Bone marrow (tissue), 2 donors: ENCODE measurements at regions not wholly inside any gene's neighbourhood (a gene's known extent, or its start where the extent isn't known, plus 50 kb on each side); places are given as distances from the start of the nearest gene placed in this dataset.
"Not testable (repeated sequence)": the region's sequence is repeated elsewhere in the genome, so short reads cannot be mapped to it uniquely, and the experiment has no call there.

Source experiments
- DNase-seq, 2 donors: peaks; one replicate each; lab custom pipeline; 2025; lab: John Stamatoyannopoulos, UW

DNA sequence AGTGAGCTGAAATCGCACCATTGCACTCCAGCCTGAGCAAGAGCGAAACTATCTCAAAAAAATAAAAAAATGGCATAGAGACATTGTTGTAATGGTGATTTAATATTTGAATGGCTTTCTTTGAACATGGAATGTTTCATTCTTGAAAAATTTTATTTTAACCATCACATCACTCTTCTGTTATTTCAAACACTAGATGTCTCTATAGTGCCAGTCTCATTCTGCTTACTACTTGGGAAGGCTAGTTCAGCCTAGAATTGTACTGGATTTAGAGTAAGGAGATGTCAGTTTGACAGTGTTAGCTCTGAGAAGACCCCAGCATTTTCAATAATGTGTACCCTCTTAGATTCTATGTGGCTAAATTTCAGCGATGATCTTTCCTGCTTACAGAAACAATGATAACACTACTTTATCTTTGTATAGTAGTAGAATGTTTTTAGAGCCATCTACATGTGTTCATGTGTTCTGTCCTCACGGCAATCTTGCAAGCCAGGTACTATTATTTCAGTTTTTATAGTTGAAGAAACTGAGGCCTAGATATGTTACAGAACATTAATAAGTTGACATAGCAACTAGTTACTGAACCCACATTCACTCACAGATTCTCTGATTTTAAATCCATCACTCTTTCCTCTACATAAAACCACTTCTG is 142.9 kb upstream of the ZSWIM2 start:
- no peak for DNase-seq

DNA sequence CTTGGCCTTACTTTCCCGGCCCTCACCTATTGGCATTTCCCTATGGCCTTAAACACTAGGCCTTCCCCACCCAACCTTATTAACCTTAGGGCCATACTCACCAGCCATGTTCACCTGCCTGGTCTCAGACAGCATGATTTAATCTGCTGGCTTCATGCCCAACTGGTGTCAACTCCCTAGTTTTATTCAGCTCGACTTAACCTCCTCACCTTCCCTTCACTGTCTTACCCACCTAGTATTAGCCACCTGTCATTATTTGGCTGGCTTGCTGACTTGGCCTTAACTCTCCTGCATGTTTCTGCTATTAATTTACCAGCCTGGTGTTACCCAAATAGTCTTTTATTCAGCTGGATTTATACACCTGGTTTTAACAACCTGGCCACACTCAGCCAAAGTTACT is 136.0 kb upstream of the ZSWIM2 start:
- DNase-seq, result no peak

DNA sequence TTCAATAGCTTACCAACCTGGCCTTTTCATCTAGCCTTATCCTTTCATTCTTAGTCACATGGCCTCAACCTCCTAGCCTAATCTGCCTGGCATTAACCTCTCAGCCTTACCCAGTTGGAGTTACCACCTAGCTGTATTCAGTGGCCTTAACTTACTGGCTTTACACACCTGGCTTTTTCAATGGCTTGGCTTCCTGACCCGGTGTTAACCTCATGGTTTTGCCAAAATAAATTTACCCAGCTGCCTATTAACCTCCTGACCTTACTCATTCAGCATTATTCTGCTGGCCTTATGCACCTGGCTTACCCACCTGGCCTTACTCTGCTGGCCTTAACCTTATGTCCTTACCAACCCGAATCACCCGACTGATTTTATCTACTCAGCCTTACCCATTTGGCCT is 135.5 kb upstream of the ZSWIM2 start:
- no peak for DNase-seq

- DNase-seq, result no peak
These were observed 132.0 kb upstream of the ZSWIM2 start for GRCh38 chr2:186980787-186981550.

DNA sequence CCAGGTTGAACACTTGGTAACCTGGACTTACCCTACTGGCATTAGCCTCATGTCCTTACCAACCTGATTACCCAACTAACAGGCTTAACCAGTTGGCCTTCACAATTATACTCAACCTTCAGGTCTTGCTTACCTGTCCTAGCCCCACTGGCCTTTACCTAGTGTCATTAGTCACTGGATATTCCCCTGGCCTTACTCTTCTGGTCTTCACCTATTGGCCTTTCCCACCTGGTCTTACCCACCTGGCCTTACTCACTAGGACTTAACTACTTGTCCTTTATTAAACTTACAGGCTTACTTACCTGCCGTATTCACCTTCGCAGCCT is 131.1 kb upstream of the ZSWIM2 start:
- no peak for DNase-seq

GRCh38 chr2:186979439-186980116 is 130.6 kb upstream of the ZSWIM2 start:
- DNase-seq, result no peak

- DNase-seq, result no peak
These were observed 128.6 kb upstream of the ZSWIM2 start for GRCh38 chr2:186977433-186978045.

DNA sequence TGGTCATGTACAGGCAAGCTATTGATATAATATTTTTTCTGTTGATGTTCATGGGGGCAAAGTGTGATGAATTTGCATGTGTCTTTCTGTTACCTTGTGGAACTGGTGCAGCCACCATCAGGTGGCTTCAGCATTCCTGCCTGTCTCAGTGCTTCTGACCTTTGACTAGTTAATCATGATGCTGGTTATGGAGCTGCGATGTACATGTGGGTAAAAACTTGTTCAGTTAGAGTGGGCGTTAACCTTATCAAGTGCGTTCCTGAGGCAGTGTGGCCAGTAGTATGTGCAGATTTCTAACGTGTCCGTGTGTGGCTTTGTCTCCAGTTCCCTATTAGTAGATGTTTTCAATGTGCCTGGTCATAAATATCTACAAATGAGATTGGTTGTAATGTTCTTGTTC is 127.4 kb upstream of the ZSWIM2 start:
- DNase-seq, result no peak

DNA sequence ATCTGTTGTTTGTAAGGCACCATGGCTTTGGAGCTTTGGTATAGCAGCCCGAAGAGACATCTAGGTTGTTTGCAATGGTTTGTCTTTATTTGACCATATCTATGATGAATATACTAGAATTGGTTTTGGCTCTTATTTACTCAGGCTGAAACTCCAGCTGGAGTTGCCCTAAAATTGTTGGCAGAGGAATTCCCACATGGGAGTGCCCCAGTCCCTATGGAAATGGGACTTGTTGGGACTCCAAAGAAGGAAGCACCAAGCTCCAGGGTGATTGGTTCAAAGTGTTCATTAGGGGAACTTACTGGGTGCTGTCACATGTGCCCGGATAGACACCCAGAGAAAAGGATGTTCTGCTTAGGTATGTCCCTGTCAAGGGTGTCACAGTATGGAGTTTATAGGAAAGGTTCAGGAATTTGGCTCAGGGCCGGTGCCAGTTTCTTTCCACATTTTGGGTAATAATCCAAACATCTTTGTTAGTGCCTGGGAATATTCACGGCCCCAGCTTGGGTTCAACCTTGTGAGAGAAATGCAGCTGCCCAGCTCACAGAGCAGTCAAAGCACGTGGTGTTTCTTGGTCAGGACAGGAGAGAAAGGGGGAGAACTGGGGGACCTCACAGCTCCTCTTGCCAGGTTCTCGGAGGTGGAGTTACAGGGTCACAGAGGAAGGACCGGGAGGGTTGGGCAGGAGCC is 123.5 kb upstream of the ZSWIM2 start:
- DNase-seq, result no peak

GRCh38 chr2:186968277-186968676 is 119.3 kb upstream of the ZSWIM2 start:
- DNase-seq, result no peak

DNA sequence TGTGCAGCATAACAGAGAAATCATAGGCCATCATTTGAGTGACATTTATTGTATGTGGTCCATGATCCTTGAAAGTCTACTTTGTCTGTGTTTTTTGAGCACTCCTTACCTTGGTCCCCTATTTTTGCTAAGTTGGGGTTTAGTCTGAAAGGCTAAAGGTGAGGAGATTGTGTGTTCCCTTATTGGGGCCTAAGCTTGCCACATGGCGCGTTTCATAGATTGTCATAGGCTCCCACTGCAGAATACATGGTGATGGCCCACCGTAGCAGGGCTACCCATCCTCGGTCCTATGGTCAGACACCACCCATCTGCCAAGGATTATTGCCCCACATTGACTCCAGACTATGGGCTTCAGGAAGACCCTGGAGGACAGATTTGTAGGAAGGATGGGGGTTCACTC is 117.0 kb upstream of the ZSWIM2 start:
- no peak for DNase-seq

DNA sequence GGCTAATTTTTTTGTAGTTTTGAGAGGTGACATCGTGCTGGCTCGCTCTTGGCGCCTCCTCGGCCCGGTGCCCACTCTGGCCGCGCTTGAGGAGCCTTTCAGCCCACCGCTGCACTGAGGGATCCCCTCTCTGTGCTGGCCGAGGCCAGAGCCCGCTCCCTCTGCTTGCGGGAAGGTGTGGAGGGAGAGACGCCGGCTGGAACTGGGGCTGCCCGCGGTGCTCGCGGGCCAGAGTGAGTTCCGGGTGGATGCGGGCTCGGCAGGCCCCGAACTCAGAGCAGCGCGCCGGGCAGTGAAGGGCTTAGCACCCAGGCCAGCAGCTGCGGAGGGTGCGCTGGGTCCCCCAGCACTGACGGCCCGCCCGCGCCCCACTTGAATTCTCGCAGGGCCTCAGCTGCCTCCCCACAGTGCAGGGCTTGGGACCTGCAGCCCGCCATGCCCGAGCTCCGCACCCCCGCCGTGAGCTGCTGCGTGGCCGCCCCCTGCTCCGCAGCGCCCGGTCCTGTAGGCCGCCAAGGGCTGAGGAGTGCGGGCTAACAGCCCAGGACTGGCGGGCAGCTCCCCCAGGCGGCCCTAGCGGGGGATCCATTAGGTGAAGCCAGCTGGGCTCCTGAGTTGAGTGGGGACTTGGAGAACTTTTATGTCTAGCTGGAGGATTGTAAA is 113.2 kb upstream of the ZSWIM2 start:
- DNase-seq, result no peak

GRCh38 chr2:186960241-186960640 is 111.3 kb upstream of the ZSWIM2 start:
- not testable (repeated sequence) for DNase-seq

DNA sequence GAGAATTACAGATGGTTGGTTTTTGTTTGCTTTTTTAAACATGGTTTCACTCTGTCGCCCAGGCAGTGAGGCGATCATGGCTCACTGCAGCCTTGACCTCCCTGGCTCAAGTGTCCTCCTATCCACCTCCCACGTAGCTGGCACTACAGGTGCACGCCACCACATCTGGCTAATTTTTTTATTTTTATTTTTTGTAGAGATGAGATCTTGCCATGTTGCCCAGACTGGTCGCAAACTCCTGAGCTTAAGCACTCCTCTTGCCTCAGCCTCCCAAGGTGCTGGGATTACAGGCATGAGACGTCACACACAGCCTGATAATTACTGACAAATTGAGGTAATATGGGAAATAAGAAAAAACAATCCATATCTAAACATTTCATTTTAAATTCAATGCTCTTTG is 110.5 kb upstream of the ZSWIM2 start:
- DNase-seq, result no peak

GRCh38 chr2:186950694-186951093 is 101.7 kb upstream of the ZSWIM2 start:
- DNase-seq, result no peak

DNA sequence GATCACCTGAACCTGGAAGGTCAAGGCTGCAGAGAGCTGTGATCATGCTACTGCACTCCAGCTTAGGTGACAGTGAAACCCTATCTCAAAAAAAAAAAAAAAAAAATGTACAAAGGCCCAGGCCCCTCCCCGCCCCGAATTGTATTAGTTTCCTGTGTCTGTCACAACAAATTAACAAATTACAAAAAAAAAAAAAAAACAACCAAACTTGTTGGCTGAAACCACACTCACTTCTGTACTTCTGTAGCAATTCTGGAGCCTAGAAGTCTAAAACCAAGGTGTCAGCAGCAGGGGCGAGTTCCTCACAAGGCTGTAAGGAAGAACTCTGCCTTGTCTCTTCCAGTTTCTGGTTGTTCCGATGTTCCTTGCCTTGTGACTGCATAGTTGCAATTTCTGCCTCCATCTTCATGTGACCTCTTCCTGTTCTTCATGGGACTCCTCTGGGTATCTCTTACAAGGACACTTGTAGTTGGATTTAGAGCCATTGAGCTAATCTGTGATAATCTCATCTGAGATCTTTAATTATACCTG is 100.8 kb upstream of the ZSWIM2 start:
- DNase-seq, result no peak

GRCh38 chr2:186947516-186947915 is 98.5 kb upstream of the ZSWIM2 start:
- DNase-seq, result no peak

- DNase-seq, result no peak
These were observed 98.0 kb upstream of the ZSWIM2 start for GRCh38 chr2:186946896-186947467.

GRCh38 chr2:186941853-186942252 is 92.9 kb upstream of the ZSWIM2 start:
- no peak for DNase-seq

DNA sequence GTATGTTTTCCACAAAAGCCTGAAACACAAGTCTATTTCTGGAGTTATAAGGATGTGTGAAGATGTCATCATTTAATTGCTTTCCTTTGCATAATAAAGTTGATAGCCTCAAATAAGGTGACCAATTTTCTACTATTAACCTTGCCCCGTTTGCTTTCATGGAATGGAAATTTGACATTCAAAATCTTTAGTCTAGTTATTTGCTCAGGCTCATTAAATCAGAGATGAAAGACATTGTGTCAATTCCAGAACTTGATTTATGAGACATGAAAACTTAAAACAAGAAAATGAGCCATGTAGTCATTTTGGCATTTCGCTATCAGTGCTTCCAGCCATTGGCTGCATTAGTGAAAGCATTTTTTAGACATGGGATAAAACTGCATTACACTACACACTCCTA is 91.5 kb upstream of the ZSWIM2 start:
- DNase-seq, result no peak

GRCh38 chr2:186934420-186934819 is 85.5 kb upstream of the ZSWIM2 start:
- no peak for DNase-seq
